DND-41 (cell line): ENCODE measurements at regions not wholly inside any gene's neighbourhood (a gene's known extent, or its start where the extent isn't known, plus 50 kb on each side); places are given as distances from the start of the nearest gene placed in this dataset.

Experiments used
- ATAC-seq: fragments of 200-7000 bp; cut with Tn5 transposase; 3 replicates; pipeline ENCODE4 v1.9.1; 2021; ENCODE audit warnings: low read depth; ENCODE audit not compliant: insufficient read depth
- DNase-seq: peaks from one replicate; pipeline ENCODE4 v3.0.0-alpha.2; 2020
- H2AFZ ChIP-seq: 2 replicates; pipeline ENCODE4 v1.6.0; 2012; ENCODE audit warnings: low read depth, low read length
- H3K27ac ChIP-seq: 2 replicates; pipeline ENCODE4 v1.5.1; 2012; ENCODE audit warnings: low read length, inconsistent platforms
- H3K27me3 ChIP-seq: fragments of 200-600 bp; sonication (generic); 2 replicates; pipeline ENCODE4 v1.6.0; 2012; ENCODE audit warnings: low read length, mild to moderate bottlenecking, inconsistent platforms; ENCODE audit not compliant: insufficient read depth, poor library complexity
- H3K36me3 ChIP-seq: 2 replicates; pipeline ENCODE4 v1.5.1; 2012; ENCODE audit warnings: low read length, inconsistent platforms; ENCODE audit not compliant: insufficient read depth
- H3K4me1 ChIP-seq: 2 replicates; pipeline ENCODE4 v1.5.1; 2012; ENCODE audit warnings: mild to moderate bottlenecking, low read length; ENCODE audit not compliant: insufficient read depth
- H3K4me2 ChIP-seq: 2 replicates; pipeline ENCODE4 v1.6.0; 2012; ENCODE audit warnings: mild to moderate bottlenecking, moderate library complexity, low read length, inconsistent platforms; ENCODE audit not compliant: insufficient read depth
- H3K4me3 ChIP-seq, 2 experiments: fragments of 200-600 bp in 1 of 2; shearing (Covaris generic) in 1 of 2; 2 replicates each; pipeline ENCODE4 v1.5.1; 2012 to 2016; ENCODE audit warnings: inconsistent platforms in 2 of 2, low read length in 2 of 2, mild to moderate bottlenecking in 2 of 2, low read depth in 1 of 2, moderate library complexity in 1 of 2
- H3K79me2 ChIP-seq: 2 replicates; pipeline ENCODE4 v1.6.0; 2012; ENCODE audit warnings: low read length, inconsistent platforms; ENCODE audit not compliant: insufficient read depth
- H3K9ac ChIP-seq: 2 replicates; pipeline ENCODE4 v1.6.0; 2012; ENCODE audit warnings: low read depth, mild to moderate bottlenecking, inconsistent platforms, low read length, moderate library complexity
- H3K9me3 ChIP-seq: 2 replicates; pipeline ENCODE4 v1.5.1; 2012; ENCODE audit warnings: low read length, moderate library complexity, mild to moderate bottlenecking, inconsistent platforms; ENCODE audit not compliant: insufficient read depth, severe bottlenecking
- H4K20me1 ChIP-seq: 2 replicates; pipeline ENCODE4 v1.6.0; 2012; ENCODE audit warnings: low read length; ENCODE audit not compliant: insufficient read depth
- CTCF ChIP-seq: IDR thresholded peaks from 2 replicates; pipeline ENCODE4 v1.5.1; 2012; ENCODE audit warnings: borderline replicate concordance, low read length, moderate library complexity, mild to moderate bottlenecking; ENCODE audit not compliant: poor library complexity, severe bottlenecking; ENCODE audit errors: extremely low read depth
- EZH2 ChIP-seq: IDR thresholded peaks from 3 replicates; pipeline ENCODE4 v1.6.1; 2012; ENCODE audit warnings: borderline replicate concordance, low read depth, mild to moderate bottlenecking, moderate library complexity, low read length, inconsistent platforms; ENCODE audit not compliant: severe bottlenecking

GRCh38 chr18:11290786-11291185, 141.4 kb upstream of the PIEZO2 start:
- Histone ChIP-seq H3K9me3 (no peaks in the 10 kb centered on the region), H3K27me3 (no peaks in the 10 kb centered on the region), H2AFZ (no peak overlapping the region), H3K27ac (no peak overlapping the region), H3K9ac (no peak overlapping the region), H3K4me2 (no peak overlapping the region), H3K4me1 (no peaks in the 10 kb centered on the region), H3K79me2 (no peaks in the 10 kb centered on the region), H3K36me3 (no peaks in the 10 kb centered on the region), H4K20me1 (no peaks in the 10 kb centered on the region), H3K4me3 (no peak overlapping the region)
- ATAC-seq (no peak), DNase-seq (no peak)
- TF ChIP-seq EZH2 (no peak), CTCF (no peak)

- TF ChIP-seq EZH2 = no peak
- TF ChIP-seq CTCF = no peak
- H3K36me3 ChIP-seq = no peaks in the 10 kb centered on the region
- H3K9me3 ChIP-seq = no peaks in the 10 kb centered on the region
- no peak overlapping the region for H2AFZ ChIP-seq
- H3K27me3 ChIP-seq = no peaks in the 10 kb centered on the region
- no peaks in the 10 kb centered on the region for H3K79me2 ChIP-seq
- DNase-seq (no peak), ATAC-seq (no peak)
- no peak overlapping the region for H3K9ac ChIP-seq
- no peak overlapping the region for H3K4me2 ChIP-seq
- H4K20me1 ChIP-seq = no peaks in the 10 kb centered on the region
- H3K27ac ChIP-seq = no peak overlapping the region
- H3K4me3 ChIP-seq = no peak overlapping the region
- no peaks in the 10 kb centered on the region for H3K4me1 ChIP-seq
Observed at GRCh38 chr18:11289248-11289647, 139.9 kb upstream of the PIEZO2 start.

GRCh38 chr18:11288401-11288800, 139.0 kb upstream of the PIEZO2 start:
- Histone ChIP-seq H3K4me2 (no peak overlapping the region), H3K27ac (no peak overlapping the region), H3K9me3 (no peaks in the 10 kb centered on the region), H3K36me3 (no peaks in the 10 kb centered on the region), H3K9ac (no peak overlapping the region), H3K27me3 (no peaks in the 10 kb centered on the region), H4K20me1 (no peaks in the 10 kb centered on the region), H3K79me2 (no peaks in the 10 kb centered on the region), H3K4me3 (no peak overlapping the region), H2AFZ (no peak overlapping the region), H3K4me1 (no peaks in the 10 kb centered on the region)
- no peak for TF ChIP-seq EZH2
- no peak for TF ChIP-seq CTCF
- DNase-seq = no peak
- ATAC-seq = no peak

- no peak for DNase-seq
- Histone ChIP-seq H3K27me3 (no peaks in the 10 kb centered on the region), H3K4me3 (no peak overlapping the region), H3K36me3 (no peaks in the 10 kb centered on the region), H3K79me2 (no peaks in the 10 kb centered on the region), H2AFZ (no peak overlapping the region), H4K20me1 (no peaks in the 10 kb centered on the region), H3K9ac (no peak overlapping the region), H3K9me3 (no peaks in the 10 kb centered on the region), H3K4me2 (no peak overlapping the region), H3K27ac (no peak overlapping the region), H3K4me1 (no peaks in the 10 kb centered on the region)
- no peak for ATAC-seq
- TF ChIP-seq CTCF (no peak), EZH2 (no peak)
Observed at GRCh38 chr18:11286431-11286830, 137.1 kb upstream of the PIEZO2 start.
